Suppressor macrophage treated with lipopolysaccharide for 1 hour (primary cell): ENCODE measurements at regions not wholly inside any gene's neighbourhood (a gene's known extent, or its start where the extent isn't known, plus 50 kb on each side); places are given as distances from the start of the nearest gene placed in this dataset.

Source experiments
- DNase-seq, 3 donors: peaks; one replicate each; pipeline ENCODE4 v3.0.0-alpha.2; 2020 to 2022

DNA sequence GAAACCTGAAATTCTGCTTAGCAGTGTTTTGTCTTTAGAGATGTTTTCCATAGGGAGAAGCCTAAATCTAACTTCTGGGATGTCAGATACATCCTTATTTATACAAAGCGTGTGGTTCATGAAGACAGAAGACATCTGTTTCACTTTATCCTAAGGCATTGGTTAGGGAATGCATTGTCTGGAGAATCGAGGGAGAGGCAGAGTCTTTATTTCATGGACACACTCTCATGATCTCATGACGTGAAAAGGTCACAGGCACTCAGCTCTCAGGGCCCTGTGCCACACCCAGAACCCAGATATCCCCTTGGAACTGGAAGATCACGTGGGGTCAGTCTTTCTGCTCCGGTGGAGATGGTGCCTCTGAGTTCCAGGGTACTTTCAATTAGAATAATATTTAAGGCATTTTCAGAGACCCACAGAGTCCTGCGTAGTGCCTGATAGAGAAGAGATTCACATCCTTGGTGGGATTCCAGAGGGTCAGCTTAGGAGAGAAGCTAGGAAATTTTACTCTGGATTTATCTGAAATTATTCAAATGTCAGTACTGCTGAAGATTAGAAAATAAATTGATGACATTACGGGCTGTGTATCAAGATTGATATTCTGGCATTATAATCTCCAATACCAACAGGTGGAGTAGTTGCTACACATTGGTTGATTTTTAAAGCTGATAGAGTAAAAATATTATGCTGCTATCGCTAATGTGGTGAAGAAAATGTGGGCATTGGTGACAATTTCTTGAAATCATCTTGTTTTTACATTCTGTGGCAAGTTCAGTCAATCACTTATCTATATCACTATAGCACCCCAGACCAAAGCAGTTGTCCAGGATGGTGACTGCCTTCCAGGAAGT, 378.3 kb downstream of the MTRR start:
- DNase-seq, result no peak

DNA sequence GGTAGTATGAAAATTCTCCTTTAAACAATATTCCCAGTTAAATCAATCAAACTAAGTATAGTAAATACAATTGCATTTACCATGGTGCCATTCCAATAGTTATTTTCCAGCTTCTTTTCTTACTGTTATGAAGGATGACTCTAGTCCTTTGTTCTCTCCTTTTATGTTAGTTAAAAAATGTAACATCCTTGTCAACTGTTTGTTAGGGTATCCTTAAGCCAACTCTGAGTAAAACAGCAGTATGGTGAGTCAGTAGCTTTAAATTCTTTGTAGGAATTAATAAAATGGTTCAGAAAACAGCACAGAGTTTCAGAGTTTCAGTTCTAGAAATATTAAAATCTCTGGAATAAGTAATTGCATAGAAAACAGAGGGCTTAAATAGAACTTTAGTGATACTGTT, 384.4 kb downstream of the MTRR start:
- no peak for DNase-seq

DNA sequence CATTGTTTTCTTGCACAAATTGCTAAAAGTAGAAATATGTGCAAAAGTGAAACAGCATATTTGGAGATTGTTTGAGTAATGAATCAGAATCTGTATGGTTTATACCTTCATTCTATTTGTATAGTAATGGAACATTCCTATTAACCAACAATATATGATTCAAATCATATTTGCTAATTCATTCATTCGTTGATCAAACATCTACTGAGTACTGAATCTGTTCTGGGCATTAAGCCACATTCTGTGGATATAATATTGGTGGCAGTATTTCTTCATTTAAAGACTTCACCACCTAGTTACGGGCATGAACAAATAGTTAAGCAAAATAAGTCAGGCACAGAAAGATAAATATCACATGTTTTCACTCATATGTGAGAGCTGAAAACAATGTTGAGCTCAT, 385.7 kb downstream of the MTRR start:
- DNase-seq, result no peak

DNA sequence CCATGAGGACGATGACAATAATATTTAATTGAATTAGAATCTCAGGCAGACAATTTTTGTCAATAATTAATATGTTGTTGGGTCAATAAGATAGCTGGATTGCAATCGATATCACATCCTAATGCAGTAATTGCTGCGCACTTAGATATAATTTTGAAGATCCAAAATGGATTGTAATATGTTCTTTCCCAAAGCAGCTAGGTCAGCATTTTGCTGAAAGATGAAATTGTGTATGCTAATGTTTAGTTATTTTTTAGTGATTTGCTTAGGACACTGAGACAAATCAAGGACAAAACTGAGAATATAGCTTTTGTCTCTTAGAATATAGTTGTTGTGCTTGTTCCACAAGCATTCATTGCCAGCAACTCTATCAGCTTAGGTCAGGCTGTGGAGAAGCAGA, 389.9 kb downstream of the MTRR start:
- no peak for DNase-seq

DNA sequence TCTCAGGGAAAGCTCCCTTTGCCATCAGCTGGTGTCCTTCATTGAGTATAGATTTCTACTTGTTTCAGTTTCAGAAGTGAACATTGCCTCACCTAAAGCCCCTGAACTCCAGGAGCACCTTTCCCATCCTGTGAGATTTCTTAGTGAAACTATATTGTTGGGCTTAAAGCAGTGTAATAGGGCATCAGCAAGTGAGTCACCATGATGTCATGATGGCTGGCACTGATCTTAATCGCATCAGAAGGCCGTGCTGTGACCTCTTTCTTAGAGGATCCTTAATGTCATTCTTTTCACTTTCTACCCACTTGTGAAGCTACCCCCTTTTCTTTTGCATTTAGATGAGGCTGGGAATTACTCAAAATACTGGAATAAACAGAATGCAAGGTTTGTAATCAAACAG, 401.3 kb downstream of the MTRR start:
- DNase-seq, result no peak

DNA sequence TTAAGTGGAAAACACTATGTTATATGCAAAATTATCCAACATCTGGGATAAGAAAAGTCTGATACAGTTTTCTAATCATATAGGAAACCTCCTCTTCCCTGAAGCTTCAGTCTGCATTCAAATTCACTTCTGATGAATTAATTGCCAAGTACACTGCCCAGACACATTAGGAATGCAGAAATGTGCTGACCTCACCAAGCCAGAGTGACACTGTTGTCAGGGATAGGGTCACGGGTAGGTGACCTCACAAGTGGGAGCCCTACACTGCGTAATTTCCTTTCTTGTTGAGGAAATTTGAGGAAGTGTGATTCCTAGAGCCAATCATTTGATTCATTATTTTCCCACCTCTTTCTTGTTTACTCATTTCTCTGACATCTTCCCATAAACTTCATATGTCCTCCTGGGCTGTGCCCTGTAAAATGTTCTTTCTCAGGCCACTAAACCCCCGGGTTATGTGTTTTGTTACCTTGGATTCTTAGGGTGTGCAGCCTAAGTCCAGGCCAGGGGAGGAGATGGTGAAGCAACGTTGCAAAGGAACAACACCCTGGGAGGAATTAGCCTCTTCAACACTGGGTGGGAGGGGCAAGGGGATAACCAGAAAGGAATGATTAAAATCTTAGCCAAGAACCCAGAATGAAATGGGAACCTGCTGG, 411.9 kb downstream of the MTRR start:
- DNase-seq, result peak in 1 of 3 donors; percentile 20

DNA sequence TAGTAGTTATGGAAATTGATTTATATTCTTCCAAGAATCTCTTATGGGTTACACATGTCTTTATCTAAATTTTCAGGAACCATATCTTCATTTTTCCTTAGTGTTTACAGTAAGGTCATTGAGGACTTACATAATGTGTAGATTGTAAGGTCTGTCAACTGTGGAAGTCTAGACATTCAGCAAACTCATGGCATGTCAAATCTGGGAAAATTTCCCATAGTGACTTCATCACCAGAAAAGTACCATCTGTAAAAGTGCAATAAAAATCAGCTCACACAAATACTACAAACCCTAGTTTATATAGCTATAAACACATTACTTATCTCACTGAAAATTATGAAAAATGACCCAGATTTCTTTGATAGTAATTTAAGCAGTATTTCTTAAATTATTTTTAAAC, 419.4 kb downstream of the MTRR start:
- no peak for DNase-seq

DNA sequence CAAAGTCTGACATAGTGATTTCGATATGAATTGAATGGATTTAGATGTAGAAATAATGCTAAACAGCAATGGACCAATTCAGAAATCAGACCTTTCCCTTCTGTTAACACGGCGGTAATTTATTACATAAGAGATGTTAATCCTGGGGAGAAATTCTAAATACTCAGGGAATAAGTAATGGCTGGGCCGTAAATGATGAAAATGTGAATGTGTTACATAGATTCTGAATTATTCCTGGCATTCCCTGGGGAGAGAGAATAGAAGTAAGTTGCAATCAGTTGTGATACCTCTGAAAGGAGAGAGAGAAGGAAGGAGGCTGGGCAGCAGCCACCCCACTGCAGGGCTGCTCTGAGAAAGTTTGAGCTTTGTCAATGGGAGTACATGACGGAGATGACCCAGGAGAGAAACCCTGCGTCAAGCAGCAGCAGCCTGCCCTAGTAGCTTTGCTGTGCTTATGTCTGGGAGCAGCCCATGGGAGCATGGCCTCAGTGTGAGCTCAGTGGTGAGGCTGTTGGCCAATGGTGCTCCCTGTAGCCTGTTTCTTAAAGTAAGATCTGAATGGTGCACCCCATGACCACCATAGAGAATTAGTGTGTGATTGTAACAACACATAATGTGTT, 420.1 kb downstream of the MTRR start:
- no peak for DNase-seq

DNA sequence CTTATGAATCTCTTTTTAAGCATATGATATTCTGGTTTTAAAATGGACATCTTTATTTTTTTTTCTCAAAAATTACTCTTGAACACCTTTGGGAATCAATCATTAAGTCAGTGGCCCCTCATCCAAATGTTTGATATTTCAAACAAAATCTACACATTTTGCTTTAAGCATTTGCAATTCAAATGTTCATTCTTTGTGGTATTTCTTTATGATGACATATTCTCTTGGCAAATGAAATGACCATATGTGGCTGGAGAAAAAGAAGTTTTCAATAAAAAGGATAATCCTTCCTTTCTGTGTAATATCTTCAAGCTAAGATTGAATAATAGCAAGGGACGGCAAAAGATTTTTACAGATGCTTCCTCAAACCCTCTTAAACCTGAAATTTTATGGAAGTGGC, 420.8 kb downstream of the MTRR start:
- no peak for DNase-seq

DNA sequence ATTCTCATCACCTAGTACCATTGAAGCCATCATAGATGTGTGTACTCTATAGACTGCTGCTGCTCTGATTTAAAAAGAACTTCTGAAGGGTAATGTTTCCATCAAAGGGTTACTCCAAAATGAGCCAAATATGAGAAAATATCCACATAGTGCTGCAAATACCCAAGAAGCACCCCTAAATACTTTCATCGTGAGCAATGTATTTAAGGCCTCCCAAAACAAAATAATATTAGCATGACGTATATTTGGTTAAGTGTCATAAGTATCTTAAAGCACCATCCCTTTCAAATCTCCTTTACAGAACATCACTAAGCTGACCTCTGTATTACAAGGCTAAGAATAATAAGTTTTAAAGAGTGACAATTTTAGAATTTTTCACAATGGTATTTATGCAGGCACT, 421.8 kb downstream of the MTRR start:
- no peak for DNase-seq

DNA sequence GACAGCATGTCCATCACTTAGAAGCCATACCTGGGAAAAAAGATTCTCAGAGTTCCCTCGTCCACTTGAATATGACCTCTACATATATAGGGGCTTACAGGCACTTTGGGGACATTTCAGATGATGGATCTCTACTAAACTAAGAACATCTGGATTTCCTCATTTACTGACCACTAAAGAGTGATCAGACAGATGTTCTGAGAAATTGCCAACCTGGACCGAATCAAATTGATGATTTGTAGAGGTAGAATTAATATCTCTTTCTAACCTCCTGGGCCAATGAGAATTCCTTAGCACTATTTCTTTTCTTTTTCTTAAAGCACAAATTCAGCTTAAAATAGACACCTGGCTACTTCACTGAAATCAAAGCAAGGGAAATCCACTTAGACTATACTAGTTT, 422.7 kb downstream of the MTRR start:
- no peak for DNase-seq

DNA sequence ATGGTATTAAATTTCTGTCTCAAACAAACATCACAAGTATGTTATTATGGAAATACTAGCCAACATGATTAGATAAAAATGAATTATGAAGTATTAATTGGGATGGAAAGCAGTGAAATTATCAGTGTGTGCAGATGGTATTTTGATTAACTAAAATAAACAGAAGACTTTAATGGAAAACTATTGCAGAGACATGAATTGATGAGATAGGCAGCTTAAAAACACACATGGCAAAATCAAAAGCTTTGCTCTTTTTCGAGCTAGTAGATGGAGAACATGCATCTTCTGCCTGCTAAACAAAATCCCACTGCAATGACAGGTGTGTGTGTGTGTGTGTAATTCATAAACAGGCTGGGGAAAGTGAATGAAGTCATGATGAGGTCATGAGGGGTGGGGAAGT, 426.2 kb downstream of the MTRR start:
- DNase-seq, result no peak

DNA sequence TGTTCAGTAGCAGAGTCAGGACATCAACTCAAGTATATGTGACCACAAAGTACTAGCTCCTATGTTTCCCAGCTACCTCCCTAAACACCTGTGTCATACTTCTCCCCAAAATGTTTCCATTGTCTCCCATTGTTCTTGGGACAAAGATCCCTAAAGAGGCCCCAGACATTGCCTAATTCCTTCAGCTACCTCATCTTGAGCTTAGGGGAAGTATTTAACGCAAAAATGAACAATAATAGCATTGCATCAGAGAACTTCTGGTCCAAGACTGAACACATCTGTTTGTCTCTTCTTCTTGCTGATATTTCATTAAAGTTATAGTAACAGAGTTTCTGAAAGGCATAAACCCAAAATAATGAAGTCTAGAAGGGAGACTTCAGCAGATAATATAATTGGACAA, 430.8 kb downstream of the MTRR start:
- DNase-seq, result no peak

DNA sequence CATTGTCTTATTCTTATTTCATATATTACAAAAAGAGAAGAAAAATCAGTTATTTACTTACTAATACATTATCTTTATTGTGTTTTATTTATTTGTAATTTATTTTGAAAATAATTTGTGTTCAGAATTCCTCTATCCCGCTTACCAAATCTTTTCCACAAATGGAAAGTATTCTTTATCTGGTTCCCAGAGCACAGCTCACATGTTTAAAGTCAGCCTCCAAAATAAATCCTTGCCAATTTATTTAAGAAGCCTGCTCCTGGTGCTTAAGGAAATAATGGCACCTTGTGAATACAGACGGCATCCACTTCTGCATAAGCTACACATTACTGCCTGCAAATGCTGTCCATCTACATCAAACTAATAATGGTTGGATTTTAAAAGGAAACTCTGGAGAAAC, 435.4 kb downstream of the MTRR start:
- no peak for DNase-seq

DNA sequence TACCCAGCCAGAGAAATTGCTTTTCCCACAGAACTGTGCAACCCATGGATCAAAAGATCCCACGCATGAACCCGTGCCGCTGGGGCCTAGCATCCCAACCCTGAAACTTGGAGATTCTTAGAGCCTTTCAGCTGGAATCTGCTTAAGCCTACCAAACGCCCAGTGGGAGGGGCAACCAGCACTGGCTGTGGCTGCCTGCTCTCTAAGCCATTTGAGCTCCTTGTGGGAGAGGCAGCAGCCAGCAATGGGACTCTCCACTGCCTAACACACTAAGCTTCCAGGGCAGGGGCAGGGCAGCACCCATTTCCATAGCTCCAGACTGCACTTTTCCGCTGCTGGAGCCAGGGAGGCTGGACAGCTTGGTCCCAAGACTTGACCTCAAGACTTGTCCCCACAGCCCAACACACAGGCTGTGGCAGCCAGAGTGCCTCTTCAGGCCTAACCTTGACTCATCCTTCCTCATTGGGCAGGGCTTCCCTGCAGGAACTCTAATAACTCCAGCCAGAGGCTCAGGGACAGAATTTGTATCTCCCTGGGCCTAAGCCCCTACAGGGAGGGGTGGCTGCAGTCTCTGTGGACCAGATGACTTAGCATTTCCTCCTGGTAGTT, 437.4 kb downstream of the MTRR start:
- no peak for DNase-seq

DNA sequence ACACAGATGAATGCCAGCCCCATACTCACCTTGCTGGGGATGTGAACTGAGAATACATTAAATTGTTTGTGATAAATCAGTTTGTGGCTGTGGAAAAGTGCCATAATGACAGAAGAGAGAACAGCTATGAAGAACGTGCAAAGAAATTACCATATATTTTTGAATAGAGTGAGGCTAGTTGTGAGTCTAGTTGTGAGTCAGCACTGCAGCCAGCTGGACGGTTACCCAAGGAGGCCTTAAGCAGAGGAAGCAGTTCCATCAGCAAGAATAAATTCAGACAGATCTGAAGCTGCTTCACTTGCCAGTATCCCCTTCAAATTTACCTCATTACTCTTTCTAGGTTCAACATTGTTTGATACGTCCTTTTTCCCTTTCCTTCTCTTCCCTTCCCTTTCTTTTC, 446.0 kb downstream of the MTRR start:
- DNase-seq, result no peak

DNA sequence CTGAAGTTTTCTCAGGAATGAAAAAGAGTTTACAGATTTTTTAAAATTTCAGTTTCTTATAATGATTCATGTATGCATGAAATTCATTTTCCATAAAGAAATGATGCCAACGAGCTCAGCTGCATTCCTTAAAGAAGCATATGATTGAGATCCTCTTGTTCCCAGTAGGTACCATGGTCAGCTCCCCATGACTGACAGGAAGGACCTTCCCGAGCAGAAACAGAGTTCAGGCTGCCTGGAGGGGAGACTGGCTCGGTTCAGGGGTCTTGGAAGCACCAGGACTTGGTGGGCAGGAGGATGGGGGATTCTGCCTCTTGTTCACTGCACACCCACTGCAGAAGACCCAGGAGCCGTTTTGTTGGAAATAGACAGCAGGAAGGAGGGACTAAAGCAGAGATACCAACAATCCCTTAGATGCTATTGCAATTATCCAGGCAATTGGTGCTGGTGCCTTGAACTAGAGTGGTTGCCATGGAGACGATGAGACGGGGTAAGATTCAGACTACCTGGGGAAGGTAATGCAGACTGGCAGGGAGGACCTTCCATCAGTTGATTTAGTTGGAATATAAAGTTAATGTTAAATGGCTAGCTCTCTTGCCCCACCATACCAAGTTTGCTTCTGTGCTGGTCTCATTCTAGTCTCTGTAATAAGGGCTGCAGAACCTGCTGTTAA, 447.8 kb downstream of the MTRR start:
- DNase-seq, result no peak

DNA sequence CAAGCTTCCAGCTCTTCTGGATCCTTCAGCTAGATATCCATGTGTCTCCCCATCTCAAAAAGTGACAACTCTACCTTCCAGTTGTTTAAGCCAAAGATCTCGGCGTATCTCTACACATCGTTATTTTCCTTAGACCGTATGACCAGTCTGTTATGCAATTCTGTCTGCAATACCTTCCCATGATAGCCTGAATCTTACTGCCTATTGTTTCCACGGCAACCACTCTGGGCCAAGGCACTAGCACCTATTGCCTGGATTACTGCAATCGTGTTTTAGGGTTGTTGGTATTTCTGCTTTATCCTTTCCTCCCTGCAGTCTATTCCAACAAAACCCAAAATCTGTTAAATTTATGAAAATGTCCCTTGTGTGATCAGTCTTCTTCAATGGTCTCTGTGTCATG, 448.4 kb downstream of the MTRR start:
- DNase-seq, result no peak

DNA sequence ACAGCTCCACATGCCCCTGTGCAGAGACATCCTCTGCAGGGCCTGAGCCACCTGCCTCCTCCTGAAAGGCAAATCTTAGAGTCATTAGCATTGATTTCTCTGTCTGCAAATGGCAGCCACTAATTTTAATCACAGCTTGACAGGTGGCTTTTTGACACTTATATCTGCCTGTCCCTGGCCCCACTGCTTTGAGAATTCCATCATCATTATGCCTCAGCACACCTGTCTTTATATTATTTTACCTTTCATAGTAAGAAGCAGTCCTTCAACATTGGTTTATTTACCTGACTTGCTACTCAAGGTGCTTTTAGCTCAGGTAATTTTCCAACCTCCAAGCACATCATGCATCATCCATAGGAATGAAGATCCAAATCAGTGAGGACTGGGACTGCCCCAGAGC, 451.3 kb downstream of the MTRR start:
- no peak for DNase-seq

DNA sequence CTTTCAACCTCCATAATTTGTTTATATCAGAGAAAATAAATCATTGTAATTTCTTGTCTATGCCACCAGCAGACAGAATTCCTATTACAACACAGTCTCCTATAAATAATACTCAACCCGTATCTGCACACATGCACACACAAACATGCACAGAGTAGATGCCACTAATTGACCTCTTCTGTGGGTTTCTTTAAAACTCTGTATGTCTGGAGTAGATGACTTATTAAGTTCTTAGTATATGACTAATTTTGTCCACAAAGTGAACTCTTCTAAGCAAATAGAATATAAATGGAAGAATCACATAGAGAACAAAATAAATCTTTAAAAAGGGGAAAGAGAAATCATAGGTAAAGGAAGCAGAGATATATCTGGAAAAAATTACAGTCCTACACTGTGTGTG, 452.3 kb downstream of the MTRR start:
- DNase-seq, result no peak

DNA sequence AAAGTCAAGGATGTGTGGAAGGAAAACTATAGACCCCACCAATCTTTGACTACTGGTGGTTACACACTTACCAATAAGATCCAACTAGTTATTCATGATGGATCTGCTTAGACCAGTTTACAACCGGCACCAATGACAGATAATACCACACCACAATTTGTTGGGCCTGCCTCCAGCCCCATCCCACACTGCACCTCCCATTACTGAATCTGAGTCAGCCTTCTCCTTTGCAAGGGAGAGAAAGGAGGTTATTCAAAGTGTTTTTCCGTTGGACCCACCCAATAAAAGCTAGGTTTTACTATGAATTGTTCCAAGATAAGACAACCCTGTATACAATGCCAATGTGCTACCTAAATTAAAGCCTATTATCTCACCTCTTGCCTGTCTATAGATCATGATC, 453.5 kb downstream of the MTRR start:
- no peak for DNase-seq

DNA sequence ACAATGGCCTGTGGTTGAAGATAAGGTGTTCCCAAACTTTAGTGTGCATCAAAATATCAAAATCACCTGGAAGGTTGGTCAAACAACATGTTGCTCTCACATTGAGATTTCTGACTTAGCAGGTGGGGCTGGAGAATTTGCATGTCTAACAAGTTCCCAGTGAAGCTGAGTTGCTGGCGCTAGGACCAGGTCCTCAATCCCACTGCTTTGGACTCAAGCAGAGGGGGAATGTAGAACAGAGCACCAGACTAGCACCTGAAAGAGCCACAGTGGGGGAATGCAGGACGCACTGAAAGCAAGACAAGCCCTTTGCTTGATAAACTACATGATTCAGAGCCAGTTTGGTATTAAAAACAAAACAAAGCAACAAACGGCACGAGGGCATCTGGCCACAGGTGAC, 458.1 kb downstream of the MTRR start:
- no peak for DNase-seq

DNA sequence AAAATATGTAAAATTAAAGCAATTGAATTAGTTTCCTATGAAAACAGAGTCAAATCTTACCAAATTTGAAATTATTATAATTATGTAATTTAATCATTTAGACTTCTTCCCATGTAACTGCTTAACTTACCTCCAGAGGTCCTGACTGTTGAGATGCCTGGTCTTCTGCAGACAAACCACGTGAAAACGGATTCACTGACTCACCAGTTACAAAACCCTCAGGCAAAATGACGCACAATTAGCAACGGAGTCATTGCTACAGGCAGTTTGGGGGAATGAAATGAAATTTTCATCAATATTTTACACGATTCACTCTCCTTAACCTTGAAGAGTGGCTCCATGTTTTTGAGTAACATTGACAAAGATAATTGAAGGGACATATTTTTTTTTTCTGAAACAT, 460.8 kb downstream of the MTRR start:
- DNase-seq, result peak in 1 of 3 donors; percentile 3
